ENCODE measurements at regions not wholly inside any gene's neighbourhood (a gene's known extent, or its start where the extent isn't known, plus 50 kb on each side); places are given as distances from the start of the nearest gene placed in this dataset.
"Not testable (repeated sequence)": the region's sequence is repeated elsewhere in the genome, so short reads cannot be mapped to it uniquely, and the experiment has no call there.

DNA sequence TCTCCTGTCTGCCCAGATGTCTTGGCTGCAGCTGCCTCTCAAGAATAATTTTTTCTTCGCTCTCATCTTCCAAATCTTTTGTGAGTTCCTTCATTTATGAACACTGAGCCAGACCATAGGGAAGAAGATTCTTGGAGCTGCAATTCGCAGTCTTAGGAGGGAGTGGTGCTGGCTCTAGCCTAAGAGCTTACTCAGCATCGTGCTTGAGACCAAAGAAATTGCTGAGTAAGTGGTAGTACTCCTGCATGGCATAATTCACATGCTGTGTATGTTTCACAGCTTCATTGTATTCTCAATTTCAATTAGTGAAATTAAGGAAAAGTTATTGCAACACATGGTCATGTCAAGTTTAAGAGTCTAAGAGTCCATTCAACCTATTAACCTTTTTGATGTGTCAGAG lies 771.7 kb downstream of the ADCYAP1 start:
- no peak for DNase-seq (ENCODE audit: low read depth)

DNA sequence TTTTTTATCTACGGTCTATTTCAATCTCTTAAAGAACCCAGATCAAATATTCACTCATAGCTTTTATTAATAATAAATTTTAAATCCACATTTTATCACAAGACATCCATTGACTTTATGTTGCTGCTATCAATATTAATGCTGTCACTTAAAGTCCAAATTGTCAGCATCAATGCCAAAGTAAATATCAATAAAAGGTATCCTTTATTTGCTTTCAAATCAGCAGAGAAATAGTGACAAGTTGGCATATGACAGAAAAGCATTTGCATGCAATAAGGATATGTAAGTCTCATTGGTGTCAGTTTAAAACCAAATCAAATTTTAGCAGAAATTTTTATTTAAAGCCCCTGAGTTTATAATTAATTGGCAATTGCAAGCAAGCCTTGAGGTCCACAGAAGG lies 775.4 kb downstream of the ADCYAP1 start:
- DNase-seq (ENCODE audit: low read depth): no peak

DNA sequence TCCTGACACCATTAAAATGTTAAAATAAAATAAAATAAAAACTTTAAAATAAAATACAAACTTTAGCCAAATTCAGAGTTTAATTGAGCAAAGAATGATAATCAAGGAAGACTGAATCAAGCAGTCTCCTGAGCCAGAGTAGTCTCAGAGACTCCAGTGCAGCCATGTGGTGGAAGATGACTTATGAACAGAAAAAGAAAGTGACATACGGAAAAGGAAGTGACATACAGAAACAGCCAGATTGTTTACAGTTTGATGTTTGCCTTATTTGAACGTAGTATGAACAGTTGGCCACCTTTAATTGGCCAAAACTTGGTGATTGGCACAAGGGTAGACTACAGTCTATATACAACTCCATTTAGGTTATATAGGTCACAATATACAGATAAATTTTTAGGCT lies 787.2 kb downstream of the ADCYAP1 start:
- DNase-seq (ENCODE audit: low read depth): no peak

DNA sequence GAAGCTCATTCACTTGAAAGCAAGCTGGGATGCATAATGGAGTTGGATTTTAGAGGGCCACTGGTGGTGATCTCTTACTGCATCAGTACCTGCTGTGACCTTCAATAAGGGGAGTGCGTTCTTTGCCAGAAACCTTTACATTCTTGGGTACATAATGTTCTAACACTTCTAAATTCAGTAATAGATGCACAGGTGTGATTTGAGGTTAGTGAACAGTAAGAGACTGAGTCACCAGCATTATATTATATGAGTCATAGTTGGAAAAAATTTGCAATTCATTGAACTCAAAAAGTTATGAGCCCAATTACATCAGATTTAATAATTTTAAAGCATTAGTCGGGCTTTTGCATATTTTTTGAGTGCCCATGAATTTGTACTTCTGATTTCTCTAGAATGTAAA lies 803.3 kb downstream of the ADCYAP1 start:
- no peak for DNase-seq (ENCODE audit: low read depth)

DNA sequence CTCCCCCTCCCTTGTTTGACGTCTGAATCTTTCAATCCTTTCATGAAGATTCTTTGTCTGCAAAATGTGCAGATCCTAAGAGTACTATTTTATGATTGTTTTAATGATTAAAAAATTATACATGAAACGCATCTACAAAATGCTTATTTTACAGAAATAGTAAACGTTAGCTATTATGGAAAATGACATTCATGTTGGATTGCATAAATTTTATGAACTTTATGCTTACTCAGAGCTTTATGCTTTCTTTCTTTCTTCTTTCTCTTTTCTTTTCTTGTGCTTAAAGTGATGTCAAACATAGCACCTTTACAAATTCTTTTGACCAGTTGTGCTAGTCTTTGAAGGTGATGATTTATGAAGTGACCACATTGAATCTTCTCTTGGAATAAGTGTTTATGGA lies 805.4 kb downstream of the ADCYAP1 start:
- no peak for DNase-seq (ENCODE audit: low read depth)

DNA sequence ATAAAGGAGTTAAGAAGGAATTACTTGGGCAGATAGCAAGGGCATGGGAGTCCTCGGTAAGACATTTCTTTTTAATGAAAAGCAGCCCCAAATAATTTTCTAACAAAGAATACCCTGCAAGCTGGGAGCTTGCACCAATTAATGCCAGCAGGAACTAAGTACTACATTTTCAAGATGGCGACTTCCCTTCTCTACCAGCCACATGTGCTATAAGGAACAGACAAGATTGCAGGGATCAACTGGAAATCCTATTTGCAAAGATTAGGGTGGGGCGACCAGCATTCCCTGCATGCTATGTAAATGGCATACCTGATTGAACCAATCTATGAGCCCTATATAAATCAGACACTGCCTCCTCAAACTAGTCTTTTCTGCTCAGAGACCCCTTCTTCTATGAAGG lies 827.5 kb downstream of the ADCYAP1 start:
- no peak for DNase-seq (ENCODE audit: low read depth)

DNA sequence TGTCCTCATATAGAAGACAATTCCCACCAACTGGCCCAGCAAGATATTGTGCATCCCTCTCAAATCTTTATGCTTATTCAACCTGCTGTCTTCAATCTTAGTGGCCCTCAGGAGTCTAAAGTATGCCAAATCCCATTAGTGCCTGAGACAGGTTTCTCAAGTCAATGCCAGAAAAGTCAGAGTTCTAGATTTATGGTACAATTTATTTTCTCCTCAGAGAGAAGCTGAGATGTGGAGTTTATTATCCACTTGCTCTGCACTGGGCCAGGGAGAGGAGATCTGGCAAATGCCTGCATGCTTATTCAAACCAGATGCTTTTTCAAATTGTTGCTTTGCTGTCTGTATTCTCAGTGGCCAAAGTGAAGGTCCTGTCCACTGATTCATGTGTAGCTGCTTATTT lies 825.2 kb downstream of the METTL4 start:
- no peak for DNase-seq (ENCODE audit: low read depth)

DNA sequence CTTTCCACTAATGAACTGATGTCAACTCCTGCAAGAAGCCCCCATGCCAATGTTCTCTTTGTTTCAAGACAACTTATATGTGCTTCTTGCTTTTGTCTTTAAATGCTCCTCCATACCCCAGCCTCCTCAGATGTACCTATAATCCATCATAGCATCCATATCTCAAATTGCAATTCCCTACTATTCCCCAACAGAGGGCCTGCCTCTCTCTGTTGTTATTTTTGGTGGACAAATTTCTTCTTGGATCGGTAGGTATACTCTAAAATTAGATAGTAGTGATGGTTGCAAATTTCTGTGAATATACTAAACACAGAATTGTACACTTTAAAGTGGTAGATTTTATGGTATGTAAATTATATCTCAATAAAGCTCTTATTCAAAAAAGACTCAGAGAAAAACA lies 820.1 kb downstream of the METTL4 start:
- no peak for DNase-seq (ENCODE audit: low read depth)

DNA sequence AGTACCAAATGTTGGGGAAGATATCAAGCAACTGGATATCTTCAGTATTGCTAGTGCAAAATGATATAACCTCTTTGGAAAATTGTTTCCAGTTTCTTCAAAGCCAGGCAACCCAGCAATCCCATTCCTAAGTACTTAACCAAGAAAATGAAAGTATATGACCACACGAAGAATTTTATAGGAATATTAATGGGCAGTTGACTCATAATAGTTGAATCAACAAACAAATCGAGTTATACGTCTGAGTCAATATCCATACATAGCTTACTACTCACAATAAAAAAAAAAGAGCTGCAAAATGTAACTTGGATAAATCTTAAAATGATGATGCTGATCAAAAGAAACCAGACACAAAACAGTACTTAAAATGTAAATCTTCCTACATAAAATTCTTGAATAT lies 810.4 kb downstream of the METTL4 start:
- no peak for DNase-seq (ENCODE audit: low read depth)

DNA sequence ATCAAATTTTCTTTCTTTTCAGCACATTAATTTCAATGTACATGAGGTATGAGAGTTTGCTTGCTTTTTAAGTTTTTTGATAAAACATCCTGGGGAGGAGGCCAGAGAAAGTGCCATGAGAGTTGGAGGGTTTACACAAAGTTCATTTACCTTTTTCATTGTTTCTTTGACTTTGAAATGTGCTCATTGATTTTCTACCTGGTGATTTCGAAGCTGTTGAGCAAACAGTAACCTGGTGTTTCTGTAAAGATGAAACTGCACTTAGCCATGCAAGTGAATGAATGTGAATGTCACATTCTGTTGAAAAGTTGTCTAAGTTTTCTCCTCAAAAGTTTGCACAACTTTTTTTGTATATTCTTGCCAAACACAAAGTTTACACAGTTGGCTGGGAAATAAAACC lies 797.0 kb downstream of the METTL4 start:
- DNase-seq (ENCODE audit: low read depth): no peak

DNA sequence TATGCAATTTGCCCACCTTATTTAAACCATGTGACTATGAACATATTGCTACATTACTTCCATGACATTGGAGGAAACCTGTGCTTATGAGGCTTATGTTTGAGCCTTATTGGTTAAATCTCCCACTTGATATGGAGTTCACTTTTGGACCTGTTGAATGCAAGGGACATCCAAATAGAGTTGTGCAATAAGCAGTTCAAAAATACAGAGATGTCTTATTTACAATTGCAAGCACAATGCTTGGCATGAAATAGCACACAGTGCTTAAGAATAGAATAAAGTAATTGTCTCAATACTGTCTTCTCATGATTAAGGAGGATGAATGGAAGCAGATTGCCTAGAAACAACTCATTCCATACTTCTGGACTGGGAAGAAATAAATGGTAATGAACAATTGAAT lies 793.5 kb downstream of the METTL4 start:
- no peak for DNase-seq (ENCODE audit: low read depth)

DNA sequence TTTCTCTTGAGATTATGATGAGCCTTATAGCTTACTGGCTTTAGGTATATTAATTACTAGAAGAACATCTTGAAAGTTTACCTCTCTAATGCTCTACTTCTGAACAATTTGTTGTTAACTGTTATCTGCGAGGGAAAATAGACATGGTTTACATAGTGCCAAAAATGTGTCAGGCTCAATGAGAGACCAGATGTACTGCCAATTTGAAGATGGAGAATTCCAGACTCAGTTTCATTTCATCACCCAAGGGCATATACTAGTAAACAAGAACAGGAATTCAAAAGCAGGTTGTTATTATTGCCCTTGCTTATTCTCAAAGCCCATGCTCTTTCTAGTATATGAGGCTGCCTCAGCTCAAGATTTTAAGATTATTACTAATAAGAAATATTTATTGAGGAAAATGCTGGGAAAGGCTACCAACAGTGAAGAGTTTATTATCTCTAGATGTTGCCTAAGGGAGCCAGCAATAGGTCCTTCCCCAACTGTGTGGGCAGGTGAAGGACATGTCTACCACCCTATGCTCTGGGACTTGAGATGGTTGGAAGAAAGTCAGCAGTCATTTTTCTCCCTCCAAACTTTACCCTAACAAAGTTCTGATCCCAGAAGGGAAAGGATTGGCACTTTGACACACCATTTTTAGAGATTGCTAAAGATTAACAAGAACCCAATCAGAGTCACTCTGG lies 792.7 kb downstream of the METTL4 start:
- no peak for DNase-seq (ENCODE audit: low read depth)

DNA sequence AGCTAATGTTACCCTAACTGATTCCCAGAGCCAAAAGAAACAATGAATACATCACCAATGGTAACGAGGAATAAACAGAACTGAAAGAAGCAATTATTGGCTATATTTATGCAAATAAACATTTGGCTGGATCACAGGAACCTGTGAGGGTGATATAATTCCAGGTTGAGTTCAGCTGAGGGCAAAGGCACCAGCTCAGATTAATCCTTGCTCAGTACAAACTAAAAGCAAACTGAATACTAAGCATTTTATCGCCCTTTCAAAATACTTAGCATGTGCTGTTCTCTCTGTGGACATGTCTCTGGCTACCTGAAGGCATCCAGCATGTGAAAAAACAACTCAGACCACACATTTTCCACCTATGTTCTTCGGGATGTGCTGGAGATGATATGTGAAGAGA lies 791.7 kb downstream of the METTL4 start:
- no peak for DNase-seq (ENCODE audit: low read depth)

DNA sequence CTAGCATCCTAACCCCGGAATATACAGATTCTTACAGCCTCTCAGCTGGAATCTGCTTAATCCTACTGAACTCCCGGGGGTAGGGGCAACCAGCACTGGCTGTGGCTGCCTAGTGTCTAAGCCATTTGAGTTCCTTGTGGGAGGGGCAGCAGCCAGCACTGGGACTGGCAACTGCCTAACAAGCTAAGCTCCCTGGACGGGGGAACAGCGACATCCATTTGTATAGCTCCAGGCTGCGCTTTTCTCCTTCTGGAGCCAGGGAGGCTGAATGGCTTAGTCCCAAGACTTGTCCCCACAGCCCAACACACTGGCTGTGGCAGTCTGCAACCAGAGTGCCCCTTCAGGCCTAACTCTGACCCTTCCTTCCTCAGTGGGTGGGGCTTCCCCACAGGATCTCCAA lies 787.2 kb downstream of the METTL4 start:
- no peak for DNase-seq (ENCODE audit: low read depth)

DNA sequence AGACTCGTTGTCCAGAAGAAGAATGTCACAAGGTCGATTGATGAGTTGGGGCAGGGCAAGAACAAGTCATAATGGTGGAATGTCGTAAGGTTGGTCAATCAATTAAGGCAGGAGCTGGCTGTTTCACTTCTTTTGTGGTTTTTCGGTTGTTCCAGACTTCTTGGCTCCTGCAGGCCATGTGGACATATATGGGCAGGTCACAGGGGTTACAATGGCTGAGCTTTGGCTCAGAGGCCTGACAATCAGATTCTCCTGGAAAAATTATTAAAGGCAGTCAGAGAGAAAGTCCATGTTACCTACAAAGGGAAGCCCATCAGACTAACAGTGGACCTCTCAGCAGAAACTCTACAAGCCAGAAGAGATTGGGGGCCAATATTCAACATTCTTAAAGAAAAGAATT lies 785.3 kb downstream of the METTL4 start:
- DNase-seq (ENCODE audit: low read depth): not testable (repeated sequence)

DNA sequence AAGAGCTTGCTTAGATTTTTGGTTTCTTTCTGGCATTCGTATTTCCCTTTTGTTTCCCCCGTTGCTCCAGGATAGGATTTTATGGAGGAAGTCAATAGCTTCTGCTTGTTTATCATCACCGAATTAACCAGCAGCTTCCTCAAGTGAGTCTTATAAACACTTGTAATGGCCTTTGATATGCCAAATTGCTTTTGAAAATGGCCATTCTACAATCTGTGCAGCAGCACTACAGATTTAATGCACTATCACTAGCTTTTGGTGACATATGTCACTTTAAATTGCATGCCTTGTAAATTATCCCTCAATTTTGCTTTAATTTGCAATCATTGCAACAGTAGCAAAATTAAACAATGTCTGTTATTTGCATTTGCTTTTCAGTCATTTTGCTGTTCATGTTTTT lies 774.7 kb downstream of the METTL4 start:
- no peak for DNase-seq (ENCODE audit: low read depth)

DNA sequence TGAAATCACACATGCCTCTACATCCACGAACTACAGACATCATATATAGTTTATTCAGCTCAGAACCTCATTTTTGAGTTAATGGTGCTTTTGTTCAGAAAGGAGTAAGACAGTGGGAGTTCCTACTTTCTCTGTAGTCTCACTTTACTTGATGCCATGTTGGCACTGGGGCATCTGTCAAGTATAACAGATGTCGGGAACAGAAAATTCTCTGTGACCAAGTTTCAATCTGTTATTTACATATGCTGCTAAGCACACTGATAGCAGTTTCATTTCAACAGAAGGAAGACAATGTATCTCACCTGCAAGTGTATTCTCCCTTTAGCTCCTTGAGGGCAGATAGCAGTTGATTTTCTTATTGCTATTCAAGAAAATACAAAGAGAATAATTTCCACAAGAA lies 774.1 kb downstream of the METTL4 start:
- DNase-seq (ENCODE audit: low read depth): no peak

DNA sequence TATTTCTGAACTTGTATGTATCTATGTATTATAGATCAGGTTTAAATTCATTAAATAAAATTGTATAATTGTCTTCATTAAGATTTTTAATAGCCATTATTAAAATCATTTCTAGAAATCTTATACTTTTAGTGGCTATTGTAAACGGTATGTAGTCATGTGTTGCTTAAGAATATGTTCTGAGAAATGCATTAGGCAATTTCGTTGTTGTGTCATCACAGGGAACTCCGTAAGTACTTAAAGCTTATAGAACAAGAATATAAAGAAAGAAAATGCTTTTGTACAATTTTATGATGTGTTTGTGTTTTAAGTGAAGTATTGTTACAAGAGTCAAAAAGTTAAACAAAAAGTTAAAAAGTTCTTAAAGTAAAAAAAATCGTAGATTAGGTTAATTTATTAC lies 765.8 kb downstream of the METTL4 start:
- DNase-seq (ENCODE audit: low read depth): no peak

DNA sequence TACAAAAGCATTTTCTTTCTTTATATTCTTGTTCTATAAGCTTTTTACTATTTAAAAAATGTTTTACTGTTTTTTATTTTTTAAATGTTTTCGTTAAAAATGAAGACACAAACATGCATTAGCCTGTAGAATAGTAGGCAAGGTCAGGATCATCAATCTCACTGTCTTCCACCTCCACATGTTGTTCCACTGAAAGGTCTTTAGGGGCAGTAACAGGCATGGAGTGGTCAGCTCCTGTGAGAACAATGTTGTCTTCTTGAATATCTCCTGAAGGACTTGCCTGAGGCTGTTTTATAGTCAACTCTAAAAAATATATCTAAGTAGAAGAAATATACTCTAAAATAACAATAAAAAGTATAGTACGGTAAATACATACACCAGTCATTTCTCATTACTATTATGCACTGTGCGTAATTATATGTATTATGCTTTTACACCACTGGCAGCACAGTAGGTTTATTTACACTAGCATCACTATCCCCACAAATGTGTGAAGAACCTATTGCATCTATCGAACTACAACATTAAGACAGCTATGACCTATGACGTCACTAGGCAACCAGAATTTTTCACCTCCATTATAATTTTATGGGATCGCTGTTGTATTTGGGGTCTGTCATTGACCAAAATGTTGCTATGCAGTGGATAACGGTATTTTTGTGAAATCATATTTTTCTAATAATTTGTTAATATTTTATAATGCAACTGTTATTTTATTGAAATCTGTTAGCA lies 764.3 kb downstream of the METTL4 start:
- DNase-seq (ENCODE audit: low read depth): no peak

DNA sequence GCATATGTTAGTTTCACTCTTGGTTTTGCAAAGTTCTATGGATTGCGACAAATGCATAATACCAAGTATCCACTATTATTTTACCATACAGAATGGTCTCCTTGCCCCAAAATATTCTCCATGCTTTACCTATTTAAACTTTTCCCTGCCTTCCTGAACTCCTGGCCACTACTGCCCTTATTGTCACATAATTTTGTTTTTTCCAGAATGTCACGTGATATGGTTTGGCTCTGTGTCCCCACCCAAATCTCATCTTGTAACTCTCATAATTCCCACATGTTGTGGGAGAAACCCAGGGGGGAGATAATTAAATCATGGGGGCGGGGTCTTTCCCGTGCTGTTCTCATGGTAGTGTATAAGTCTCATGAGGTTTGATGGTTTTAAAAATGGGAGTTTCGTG lies 760.0 kb downstream of the METTL4 start:
- no peak for DNase-seq (ENCODE audit: low read depth)

DNA sequence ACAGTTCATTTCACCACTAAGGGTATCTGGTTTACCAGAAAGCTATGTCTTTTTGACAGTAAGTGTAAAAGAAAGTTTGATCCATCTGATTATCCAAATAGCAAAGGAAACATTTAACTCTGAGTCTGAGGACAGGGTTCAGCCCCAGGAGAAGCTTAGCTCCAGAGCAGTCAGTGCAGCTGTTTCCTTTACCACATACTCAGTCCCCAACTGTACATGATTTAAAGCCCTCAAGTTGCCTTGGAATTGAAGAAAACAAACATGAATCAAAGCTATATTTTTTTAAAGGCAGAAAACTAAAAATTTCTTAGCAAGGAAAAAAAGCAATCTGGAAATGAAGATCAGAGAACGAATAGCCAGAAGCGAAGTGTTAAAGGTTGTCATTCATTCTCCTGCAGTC lies 746.0 kb downstream of the METTL4 start:
- no peak for DNase-seq (ENCODE audit: low read depth)

DNA sequence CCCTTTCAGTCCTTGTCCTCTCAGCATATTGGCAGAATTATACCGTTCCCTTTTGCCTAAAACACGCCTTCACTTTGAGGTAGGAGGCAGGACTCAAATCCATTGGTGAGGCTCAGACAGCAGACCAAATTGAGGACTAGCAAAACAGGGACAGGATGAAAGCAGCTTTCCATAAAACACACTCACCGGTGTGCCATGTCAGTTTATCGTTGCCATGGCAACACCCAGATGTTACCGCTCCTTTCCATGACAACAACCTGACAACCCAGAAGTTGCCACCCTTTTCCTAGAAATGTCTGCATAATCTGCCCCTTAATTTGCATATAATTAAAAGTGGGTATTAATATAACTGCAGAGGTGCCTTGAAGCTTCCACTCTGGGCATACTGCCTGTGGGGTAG lies 730.4 kb downstream of the METTL4 start:
- no peak for DNase-seq (ENCODE audit: low read depth)

DNA sequence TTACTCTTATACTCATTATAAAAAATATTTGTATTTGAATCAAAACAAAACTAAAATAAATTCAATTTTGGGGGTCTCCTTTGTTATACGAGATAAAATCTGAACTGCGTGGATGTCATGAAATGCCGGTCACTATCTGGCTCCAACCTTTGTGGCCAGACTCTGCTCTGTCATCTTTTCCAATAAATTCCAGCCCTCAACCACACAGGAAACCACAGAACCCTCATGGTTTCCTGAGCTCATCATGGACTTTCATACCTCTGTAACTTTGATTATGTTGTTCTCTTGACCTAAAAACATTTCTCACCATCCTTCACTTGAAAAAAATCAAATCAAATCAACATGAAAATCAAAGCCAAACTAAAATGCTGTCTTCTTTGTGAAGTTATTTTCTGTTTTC lies 724.7 kb downstream of the METTL4 start:
- no peak for DNase-seq (ENCODE audit: low read depth)

DNA sequence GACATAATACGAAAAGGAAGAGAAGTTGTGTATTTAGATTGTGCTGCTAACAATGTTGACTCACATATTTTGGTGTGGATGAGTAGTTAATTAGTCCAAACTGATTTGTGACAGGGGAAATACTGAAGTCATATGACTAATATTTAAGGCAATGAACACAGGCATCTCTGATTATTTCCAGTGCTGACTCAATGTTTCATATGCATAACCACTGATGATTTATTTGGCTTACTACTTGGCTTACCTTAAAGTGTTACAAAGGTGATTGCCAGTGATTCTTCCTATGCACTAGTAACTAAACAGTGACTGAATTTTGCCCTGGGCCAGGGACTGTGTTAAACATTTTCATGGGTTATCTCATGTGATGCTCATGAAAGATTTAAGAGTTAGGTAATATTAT lies 722.6 kb downstream of the METTL4 start:
- no peak for DNase-seq (ENCODE audit: low read depth)
